ENCODE measurements at regions not wholly inside any gene's neighbourhood (a gene's known extent, or its start where the extent isn't known, plus 50 kb on each side); places are given as distances from the start of the nearest gene placed in this dataset.

GRCh38 chr4:11894977-11895376 is 466.3 kb upstream of the HS3ST1 start:
- peaks cover 5% of the 10 kb centered on the region for H3K36me3 Mint-ChIP-seq (ENCODE audit: low read depth)
- H3K27me3 Mint-ChIP-seq (ENCODE audit: insufficient read depth) = no peaks in the 10 kb centered on the region

GRCh38 chr4:11894221-11894620 is 465.5 kb upstream of the HS3ST1 start:
- H3K27me3 Mint-ChIP-seq (ENCODE audit: insufficient read depth) = no peaks in the 10 kb centered on the region
- Histone ChIP-seq H3K4me3 (ENCODE audit: low read length) (no peak overlapping the region), H3K9ac (ENCODE audit: extremely low read depth, low read length, poor library complexity, severe bottlenecking) (no peak overlapping the region), H3K27me3 (ENCODE audit: control insufficient read depth, insufficient read depth, low read length, poor library complexity, severe bottlenecking) (no peaks in the 10 kb centered on the region), H3K36me3 (ENCODE audit: control insufficient read depth, insufficient read depth, low read length) (no peaks in the 10 kb centered on the region), H3K27ac (ENCODE audit: low read depth, low read length) (no peak overlapping the region), H3K4me1 (ENCODE audit: control insufficient read depth, insufficient read depth, low read length) (no peaks in the 10 kb centered on the region), H3K9me3 (ENCODE audit: control insufficient read depth, low read length) (peaks cover 23% of the 10 kb centered on the region)
- no peak overlapping the region for H3K27ac Mint-ChIP-seq
- TF ChIP-seq CTCF (conservative IDR thresholded peaks at IDR 0.05) = no peak
- WGBS, 2 experiments (ENCODE audit: insufficient coverage in 1 of 2, insufficient read length in 1 of 2) = 92% methylated on average over 3 of the region's 3 CpGs; no CpG with 5 or more reads in 1 of the 2 experiments
- peaks cover 25% of the 10 kb centered on the region for H3K9me3 Mint-ChIP-seq
- DNase-seq = no peak
- H3K36me3 Mint-ChIP-seq (ENCODE audit: low read depth) = peaks cover 5% of the 10 kb centered on the region
- no peak overlapping the region for H3K4me3 Mint-ChIP-seq
- peaks cover 6% of the 10 kb centered on the region for H3K4me1 Mint-ChIP-seq

More at GRCh38 chr4:11894977-11895376, 466.3 kb upstream of the HS3ST1 start:
- H3K9me3 Mint-ChIP-seq = peaks cover 25% of the 10 kb centered on the region
- Histone ChIP-seq H3K9me3 (ENCODE audit: control insufficient read depth, low read length) (peaks cover 23% of the 10 kb centered on the region), H3K36me3 (ENCODE audit: control insufficient read depth, insufficient read depth, low read length) (no peaks in the 10 kb centered on the region), H3K27ac (ENCODE audit: low read depth, low read length) (no peak overlapping the region), H3K27me3 (ENCODE audit: control insufficient read depth, insufficient read depth, low read length, poor library complexity, severe bottlenecking) (no peaks in the 10 kb centered on the region), H3K9ac (ENCODE audit: extremely low read depth, low read length, poor library complexity, severe bottlenecking) (no peak overlapping the region), H3K4me1 (ENCODE audit: control insufficient read depth, insufficient read depth, low read length) (no peaks in the 10 kb centered on the region), H3K4me3 (ENCODE audit: low read length) (no peak overlapping the region)
- H3K4me1 Mint-ChIP-seq = peaks cover 6% of the 10 kb centered on the region
- TF ChIP-seq CTCF (conservative IDR thresholded peaks at IDR 0.05) = no peak
- WGBS, 2 experiments (ENCODE audit: insufficient coverage in 1 of 2, insufficient read length in 1 of 2) = 72 to 100% methylated on average over 1 to 2 of the region's 2 CpGs
- no peak overlapping the region for H3K27ac Mint-ChIP-seq
- H3K4me3 Mint-ChIP-seq = no peak overlapping the region
- DNase-seq = no peak

- Histone ChIP-seq H3K27ac (ENCODE audit: low read depth, low read length) (no peak overlapping the region), H3K4me1 (ENCODE audit: control insufficient read depth, insufficient read depth, low read length) (no peaks in the 10 kb centered on the region), H3K36me3 (ENCODE audit: control insufficient read depth, insufficient read depth, low read length) (no peaks in the 10 kb centered on the region), H3K27me3 (ENCODE audit: control insufficient read depth, insufficient read depth, low read length, poor library complexity, severe bottlenecking) (no peaks in the 10 kb centered on the region), H3K4me3 (ENCODE audit: low read length) (no peak overlapping the region), H3K9me3 (ENCODE audit: control insufficient read depth, low read length) (peaks cover 6% of the 10 kb centered on the region), H3K9ac (ENCODE audit: extremely low read depth, low read length, poor library complexity, severe bottlenecking) (no peak overlapping the region)
- H3K9me3 Mint-ChIP-seq = peaks cover 2% of the 10 kb centered on the region
- DNase-seq = no peak
- no peaks in the 10 kb centered on the region for H3K27me3 Mint-ChIP-seq (ENCODE audit: insufficient read depth)
- WGBS, 2 experiments (ENCODE audit: insufficient coverage in 1 of 2, insufficient read length in 1 of 2) = 91 to 100% methylated on average over 1 to 2 of the region's 2 CpGs
- H3K36me3 Mint-ChIP-seq (ENCODE audit: low read depth) = no peaks in the 10 kb centered on the region
- no peak overlapping the region for H3K4me3 Mint-ChIP-seq
- no peak overlapping the region for H3K27ac Mint-ChIP-seq
- no peak for TF ChIP-seq CTCF (conservative IDR thresholded peaks at IDR 0.05)
- H3K4me1 Mint-ChIP-seq = peaks cover 6% of the 10 kb centered on the region
Measured at GRCh38 chr4:11889099-11889498, 460.4 kb upstream of the HS3ST1 start.
